ENCODE measurements at regions not wholly inside any gene's neighbourhood (a gene's known extent, or its start where the extent isn't known, plus 50 kb on each side); places are given as distances from the start of the nearest gene placed in this dataset.

DNA sequence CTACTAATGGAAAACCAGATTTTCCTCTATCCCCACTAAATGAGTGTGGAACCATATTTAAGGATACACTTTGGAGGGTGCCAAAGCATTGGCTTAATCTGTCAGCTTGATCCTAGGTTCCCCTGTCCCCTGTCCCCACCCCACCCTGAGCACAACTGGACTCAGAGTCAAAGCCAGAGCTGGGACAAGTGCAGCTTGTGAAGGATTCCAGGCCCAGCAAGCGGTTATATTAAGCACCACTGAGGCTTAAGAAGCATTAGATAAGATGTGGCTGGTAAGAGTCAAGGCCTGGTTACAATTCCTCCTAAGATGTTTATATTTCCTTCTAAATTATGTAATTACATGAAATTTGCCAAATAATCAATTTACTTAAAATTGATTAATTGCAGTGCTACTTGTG lies 350.0 kb upstream of the GATB start:
- Histone ChIP-seq H3K9me3 (ENCODE audit: control insufficient read depth in 2 of 2, low read length in 2 of 2) (no peaks in the 10 kb centered on the region), H3K4me3 (ENCODE audit: low read length in 2 of 2) (no peak overlapping the region), H3K27ac (ENCODE audit: low read depth in 2 of 2, low read length in 2 of 2) (no peak overlapping the region), H3K36me3 (ENCODE audit: control insufficient read depth in 2 of 2, insufficient read depth in 2 of 2, low read length in 2 of 2) (no peaks in the 10 kb centered on the region), H3K4me1 (ENCODE audit: control insufficient read depth in 2 of 2, insufficient read depth in 2 of 2, low read length in 2 of 2) (peaks cover 3% of the 10 kb centered on the region in 2 donors), H3K27me3 (ENCODE audit: control insufficient read depth in 2 of 2, insufficient read depth in 2 of 2, low read length in 2 of 2) (no peaks in the 10 kb centered on the region), H3K9ac (ENCODE audit: low read depth in 1 of 2, low read length in 2 of 2) (no peak overlapping the region)

DNA sequence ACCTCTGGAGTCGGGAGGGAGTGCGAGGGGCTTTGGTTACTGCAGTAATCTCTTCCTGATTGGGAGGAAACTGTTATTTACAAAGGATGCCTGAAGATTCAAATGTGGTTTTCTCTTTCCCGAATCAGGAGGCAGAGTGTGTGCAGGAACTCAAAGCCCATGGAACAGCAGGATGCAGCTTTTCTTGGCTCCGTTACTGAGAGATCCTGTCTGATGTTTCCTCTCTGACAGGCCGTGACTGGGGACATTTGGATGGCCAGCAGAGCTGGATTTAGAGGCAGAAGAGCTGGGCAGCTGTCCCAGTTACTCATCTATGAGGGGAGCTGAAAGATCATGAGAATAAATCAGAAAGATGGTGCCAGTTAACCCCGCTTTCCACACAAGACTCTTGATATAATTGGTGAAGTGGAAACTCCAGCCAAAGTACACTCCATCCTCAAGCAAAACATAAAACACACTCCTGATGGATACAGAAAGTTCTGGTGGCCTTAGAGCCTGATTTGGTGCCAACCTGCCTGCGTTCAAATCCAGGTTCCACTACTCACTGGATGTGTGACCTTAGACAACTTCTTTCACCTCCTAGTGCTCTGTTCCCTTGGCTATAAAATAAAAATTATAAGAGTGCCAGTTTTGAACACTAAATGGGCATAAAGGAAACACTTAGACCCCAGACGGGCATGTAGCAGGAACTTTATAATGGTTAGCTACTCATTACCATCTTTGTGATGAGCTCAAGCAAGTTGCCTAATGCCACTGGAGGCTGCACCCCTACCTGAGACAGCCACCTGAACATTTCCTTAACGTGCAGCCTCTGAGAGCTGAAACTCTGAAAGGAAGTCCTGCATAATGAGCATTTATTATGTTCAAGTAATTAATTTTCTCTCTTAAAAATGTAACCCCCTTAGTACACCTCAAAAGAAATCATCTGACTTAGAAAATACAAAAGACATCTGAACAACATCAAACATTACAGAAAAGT lies 349.0 kb upstream of the GATB start:
- no peaks in the 10 kb centered on the region for H3K9me3 ChIP-seq (ENCODE audit: control insufficient read depth in 2 of 2, low read length in 2 of 2)
- peaks cover 3% of the 10 kb centered on the region in 2 donors for H3K4me1 ChIP-seq (ENCODE audit: control insufficient read depth in 2 of 2, insufficient read depth in 2 of 2, low read length in 2 of 2)
- H3K4me3 ChIP-seq (ENCODE audit: low read length in 2 of 2), result no peak overlapping the region
- no peaks in the 10 kb centered on the region for H3K36me3 ChIP-seq (ENCODE audit: control insufficient read depth in 2 of 2, insufficient read depth in 2 of 2, low read length in 2 of 2)
- H3K27me3 ChIP-seq (ENCODE audit: control insufficient read depth in 2 of 2, insufficient read depth in 2 of 2, low read length in 2 of 2), result no peaks in the 10 kb centered on the region
- no peak overlapping the region for H3K9ac ChIP-seq (ENCODE audit: low read depth in 1 of 2, low read length in 2 of 2)
- no peak overlapping the region for H3K27ac ChIP-seq (ENCODE audit: low read depth in 2 of 2, low read length in 2 of 2)

DNA sequence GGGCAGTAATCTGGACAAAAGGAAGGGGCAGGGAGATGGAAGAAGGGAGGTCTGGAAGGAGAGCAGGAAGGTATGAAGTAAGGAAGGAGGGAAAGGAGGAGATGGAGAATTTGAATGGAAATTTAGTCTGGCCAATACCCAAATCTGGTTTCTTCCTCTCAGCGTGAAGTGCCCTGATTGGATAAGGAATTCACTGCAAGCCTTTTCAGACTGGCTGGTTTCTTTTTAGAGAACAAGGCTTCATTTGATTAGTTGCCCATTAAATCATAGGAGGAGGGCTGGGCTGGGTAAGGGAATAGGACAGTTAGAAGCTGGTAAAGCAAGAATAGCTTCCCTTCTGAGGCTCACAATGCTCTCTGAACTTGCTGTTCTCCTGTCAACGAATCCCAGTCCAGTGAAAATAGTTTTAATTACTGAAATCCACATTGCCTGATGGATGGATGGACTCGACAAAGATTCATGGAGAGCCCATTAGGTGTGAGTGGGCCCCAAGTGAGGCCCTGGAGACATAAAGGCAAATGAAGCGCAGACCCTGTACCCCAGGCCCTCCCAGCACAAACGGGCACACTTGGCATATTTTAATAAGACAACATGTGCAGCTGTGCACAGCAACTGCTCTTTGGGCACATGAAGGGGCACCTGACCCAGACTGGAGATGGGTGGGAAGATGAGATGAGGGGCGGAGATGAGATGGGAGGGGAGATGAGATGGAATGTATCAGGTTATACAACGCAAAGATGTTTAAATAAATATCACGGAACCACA lies 347.1 kb upstream of the GATB start:
- Histone ChIP-seq H3K27ac (ENCODE audit: low read depth in 2 of 2, low read length in 2 of 2) (no peak overlapping the region), H3K9me3 (ENCODE audit: control insufficient read depth in 2 of 2, low read length in 2 of 2) (no peaks in the 10 kb centered on the region), H3K36me3 (ENCODE audit: control insufficient read depth in 2 of 2, insufficient read depth in 2 of 2, low read length in 2 of 2) (no peaks in the 10 kb centered on the region), H3K4me1 (ENCODE audit: control insufficient read depth in 2 of 2, insufficient read depth in 2 of 2, low read length in 2 of 2) (peaks cover 3% of the 10 kb centered on the region in 2 donors), H3K9ac (ENCODE audit: low read depth in 1 of 2, low read length in 2 of 2) (no peak overlapping the region), H3K4me3 (ENCODE audit: low read length in 2 of 2) (no peak overlapping the region), H3K27me3 (ENCODE audit: control insufficient read depth in 2 of 2, insufficient read depth in 2 of 2, low read length in 2 of 2) (no peaks in the 10 kb centered on the region)

DNA sequence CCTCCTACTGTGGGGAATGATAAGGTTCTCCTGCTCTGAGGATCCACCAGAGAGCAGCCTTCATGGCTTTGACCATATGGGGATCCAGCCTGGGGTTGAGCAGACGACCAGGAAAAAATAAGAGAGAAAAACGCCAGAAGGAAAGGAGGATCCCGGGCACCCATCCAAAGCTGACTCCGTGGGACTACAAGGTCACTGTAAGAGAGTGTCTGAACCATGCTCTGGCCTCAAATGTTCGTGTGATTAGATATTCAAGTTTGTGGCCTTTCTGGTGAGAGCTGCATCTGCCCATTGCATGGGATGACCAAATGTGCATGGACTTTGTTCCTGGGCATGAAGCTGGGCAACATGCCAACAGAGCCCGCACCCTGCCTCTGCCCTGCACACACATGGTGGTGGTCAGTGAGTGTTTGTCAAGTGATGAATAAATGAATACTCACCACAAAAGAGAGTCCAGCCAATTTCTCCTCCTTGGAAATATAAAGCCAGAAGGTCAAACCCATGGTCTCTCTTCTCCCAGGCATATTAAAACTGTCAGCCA lies 346.0 kb upstream of the GATB start:
- H3K27ac ChIP-seq (ENCODE audit: low read depth in 2 of 2, low read length in 2 of 2), result peak overlapping the region; percentile 2 to 48
- H3K4me3 ChIP-seq (ENCODE audit: low read length in 2 of 2), result no peak overlapping the region
- no peaks in the 10 kb centered on the region for H3K27me3 ChIP-seq (ENCODE audit: control insufficient read depth in 2 of 2, insufficient read depth in 2 of 2, low read length in 2 of 2)
- H3K9ac ChIP-seq (ENCODE audit: low read depth in 1 of 2, low read length in 2 of 2), result no peak overlapping the region
- H3K36me3 ChIP-seq (ENCODE audit: control insufficient read depth in 2 of 2, insufficient read depth in 2 of 2, low read length in 2 of 2), result no peaks in the 10 kb centered on the region
- H3K9me3 ChIP-seq (ENCODE audit: control insufficient read depth in 2 of 2, low read length in 2 of 2), result no peaks in the 10 kb centered on the region
- peaks cover 3% of the 10 kb centered on the region in 2 donors for H3K4me1 ChIP-seq (ENCODE audit: control insufficient read depth in 2 of 2, insufficient read depth in 2 of 2, low read length in 2 of 2)

DNA sequence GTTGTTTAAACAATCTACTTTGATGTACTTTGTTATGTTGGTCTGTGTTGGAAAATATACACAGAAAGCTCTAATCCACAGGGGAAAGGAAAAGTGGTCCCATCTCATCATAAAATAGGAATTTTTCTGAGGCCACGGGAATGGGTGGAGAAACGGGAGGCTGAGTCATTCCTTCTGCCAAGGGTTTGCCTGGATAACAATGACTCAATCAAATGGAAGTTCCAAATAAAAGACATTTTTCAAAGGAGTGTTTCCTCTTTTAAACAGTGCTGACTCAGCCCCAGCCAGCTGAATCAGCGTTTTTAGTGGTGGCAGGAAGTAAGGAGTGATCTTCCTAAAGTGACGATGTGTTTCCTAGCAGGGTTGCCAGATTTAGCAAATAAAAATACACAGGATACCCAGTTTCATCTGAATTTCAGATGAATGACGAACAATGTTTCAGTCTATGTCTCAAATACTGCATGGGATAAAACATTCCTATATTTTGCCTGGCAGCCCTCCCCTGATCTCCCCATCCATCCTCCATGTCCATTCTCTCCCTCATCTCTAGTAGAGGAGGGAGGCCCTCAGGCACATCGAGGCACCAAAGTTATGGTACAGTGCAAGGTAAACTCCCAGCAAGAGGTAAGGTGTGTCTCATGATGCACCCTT lies 345.4 kb upstream of the GATB start:
- no peaks in the 10 kb centered on the region for H3K9me3 ChIP-seq (ENCODE audit: control insufficient read depth in 2 of 2, low read length in 2 of 2)
- no peaks in the 10 kb centered on the region for H3K36me3 ChIP-seq (ENCODE audit: control insufficient read depth in 2 of 2, insufficient read depth in 2 of 2, low read length in 2 of 2)
- no peak overlapping the region for H3K4me3 ChIP-seq (ENCODE audit: low read length in 2 of 2)
- H3K27me3 ChIP-seq (ENCODE audit: control insufficient read depth in 2 of 2, insufficient read depth in 2 of 2, low read length in 2 of 2), result no peaks in the 10 kb centered on the region
- no peak overlapping the region for H3K9ac ChIP-seq (ENCODE audit: low read depth in 1 of 2, low read length in 2 of 2)
- H3K27ac ChIP-seq (ENCODE audit: low read depth in 2 of 2, low read length in 2 of 2), result peak overlapping the region; percentile 23 to 48
- peaks cover 3% of the 10 kb centered on the region in 2 donors for H3K4me1 ChIP-seq (ENCODE audit: control insufficient read depth in 2 of 2, insufficient read depth in 2 of 2, low read length in 2 of 2)

DNA sequence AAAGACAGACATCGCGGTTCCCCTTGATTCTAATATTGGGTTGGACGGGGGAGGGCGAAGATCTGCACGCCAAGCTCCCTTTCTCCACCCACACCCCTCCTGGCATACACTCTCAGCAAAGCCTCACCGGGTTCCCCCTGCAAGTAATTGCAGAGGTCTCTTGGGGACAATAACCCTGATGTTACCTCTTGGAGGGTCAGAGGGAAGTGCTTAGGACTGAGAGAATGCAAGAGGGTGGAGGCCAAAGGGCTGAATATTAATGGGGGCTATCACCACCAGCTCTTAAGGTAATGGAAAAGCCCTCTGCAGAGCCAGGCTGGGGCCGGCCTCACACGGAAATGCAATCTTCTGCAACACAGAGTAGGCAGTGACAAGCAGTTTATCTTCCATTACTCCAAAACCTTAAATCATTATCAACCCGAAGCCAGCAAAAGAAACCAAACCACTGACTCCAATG lies 344.1 kb upstream of the GATB start:
- Histone ChIP-seq H3K9ac (ENCODE audit: low read depth in 1 of 2, low read length in 2 of 2) (no peak overlapping the region), H3K27me3 (ENCODE audit: control insufficient read depth in 2 of 2, insufficient read depth in 2 of 2, low read length in 2 of 2) (no peaks in the 10 kb centered on the region), H3K27ac (ENCODE audit: low read depth in 2 of 2, low read length in 2 of 2) (no peak overlapping the region), H3K9me3 (ENCODE audit: control insufficient read depth in 2 of 2, low read length in 2 of 2) (no peaks in the 10 kb centered on the region), H3K36me3 (ENCODE audit: control insufficient read depth in 2 of 2, insufficient read depth in 2 of 2, low read length in 2 of 2) (no peaks in the 10 kb centered on the region), H3K4me1 (ENCODE audit: control insufficient read depth in 2 of 2, insufficient read depth in 2 of 2, low read length in 2 of 2) (peaks cover 6 to 9% of the 10 kb centered on the region in 2 donors), H3K4me3 (ENCODE audit: low read length in 2 of 2) (no peak overlapping the region)

DNA sequence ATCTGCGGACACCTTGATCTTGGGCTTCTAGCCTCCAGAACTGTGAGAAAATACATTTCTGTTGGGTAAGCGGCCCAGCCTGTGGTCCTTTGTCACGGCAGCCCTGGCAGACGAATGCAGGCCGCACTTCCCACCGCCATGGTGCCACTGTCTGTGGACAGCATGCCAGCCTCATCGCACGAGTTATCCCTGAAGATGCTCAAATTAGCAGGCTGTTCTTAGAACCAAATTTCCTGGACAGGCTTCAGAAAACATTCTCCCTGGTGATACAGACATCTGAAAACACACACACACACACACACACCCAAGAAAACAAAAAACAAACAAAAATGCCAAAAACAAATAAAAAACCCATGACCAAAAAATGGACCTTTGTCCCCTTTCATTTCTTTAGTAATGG lies 343.5 kb upstream of the GATB start:
- no peak overlapping the region for H3K27ac ChIP-seq (ENCODE audit: low read depth in 2 of 2, low read length in 2 of 2)
- no peaks in the 10 kb centered on the region for H3K27me3 ChIP-seq (ENCODE audit: control insufficient read depth in 2 of 2, insufficient read depth in 2 of 2, low read length in 2 of 2)
- H3K4me1 ChIP-seq (ENCODE audit: control insufficient read depth in 2 of 2, insufficient read depth in 2 of 2, low read length in 2 of 2), result peaks cover 6 to 9% of the 10 kb centered on the region in 2 donors
- no peaks in the 10 kb centered on the region for H3K9me3 ChIP-seq (ENCODE audit: control insufficient read depth in 2 of 2, low read length in 2 of 2)
- H3K36me3 ChIP-seq (ENCODE audit: control insufficient read depth in 2 of 2, insufficient read depth in 2 of 2, low read length in 2 of 2), result no peaks in the 10 kb centered on the region
- H3K4me3 ChIP-seq (ENCODE audit: low read length in 2 of 2), result no peak overlapping the region
- no peak overlapping the region for H3K9ac ChIP-seq (ENCODE audit: low read depth in 1 of 2, low read length in 2 of 2)

DNA sequence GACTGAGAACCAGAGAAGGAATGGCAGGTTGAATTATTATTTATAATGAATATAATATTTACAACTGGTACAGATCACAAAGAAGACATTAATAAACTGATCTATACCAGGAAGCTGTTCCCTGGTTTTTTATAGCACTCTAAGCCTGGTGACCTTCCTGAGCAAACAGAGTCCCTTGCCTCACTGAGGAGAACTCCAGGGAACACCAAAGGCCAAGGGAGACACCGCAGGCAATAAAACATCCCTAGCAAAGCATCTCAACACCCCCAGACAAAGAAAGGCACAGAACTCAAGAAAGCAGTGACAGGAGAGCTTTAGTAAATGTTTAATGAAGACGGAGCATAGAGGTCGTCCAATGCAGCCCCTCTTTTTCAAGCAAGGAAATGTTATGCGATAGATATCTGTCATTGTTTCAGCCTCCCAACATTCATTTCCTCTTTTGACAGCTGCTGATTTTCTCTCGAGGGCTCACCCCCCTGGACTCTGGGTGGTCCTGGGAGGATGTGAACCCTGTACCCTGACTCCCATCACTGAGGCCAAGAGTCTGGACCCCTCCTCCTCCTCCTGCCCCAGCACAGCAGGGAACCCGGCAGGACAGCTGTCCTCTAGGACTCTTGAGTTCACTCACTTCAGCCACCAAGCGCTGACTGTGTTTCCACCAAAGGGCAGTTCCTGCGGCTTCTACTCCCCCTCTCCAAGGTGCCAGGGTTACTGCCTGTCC lies 342.5 kb upstream of the GATB start:
- no peak overlapping the region for H3K27ac ChIP-seq (ENCODE audit: low read depth in 2 of 2, low read length in 2 of 2)

DNA sequence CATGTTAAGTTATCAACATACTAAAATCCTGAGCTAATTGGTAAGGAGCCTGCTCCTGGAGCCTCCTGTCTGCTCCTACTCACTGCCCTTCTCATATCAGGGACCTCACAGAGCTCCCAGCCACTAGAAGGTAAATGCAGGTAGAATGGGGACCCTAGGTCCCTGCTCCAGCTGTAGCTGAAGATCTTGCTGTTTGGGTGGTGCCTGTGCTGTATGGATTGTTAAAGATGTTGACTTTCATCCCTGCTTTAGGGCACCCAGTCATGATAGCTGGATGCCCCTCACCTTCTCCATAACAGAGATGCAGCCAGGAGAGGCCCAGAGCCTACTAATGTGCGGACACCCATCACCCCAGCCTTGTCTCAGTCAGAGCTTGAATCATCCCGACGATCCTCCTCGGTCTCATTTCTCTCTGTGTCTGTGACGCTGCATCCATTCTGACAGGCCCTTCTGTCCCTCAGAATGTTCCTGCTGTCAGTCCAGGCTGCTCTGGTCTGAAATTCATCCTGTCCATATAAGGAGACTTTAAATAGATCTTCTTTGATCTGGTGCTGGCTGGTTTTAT lies 341.7 kb upstream of the GATB start:
- H3K27me3 ChIP-seq (ENCODE audit: control insufficient read depth in 2 of 2, insufficient read depth in 2 of 2, low read length in 2 of 2), result no peaks in the 10 kb centered on the region
- H3K36me3 ChIP-seq (ENCODE audit: control insufficient read depth in 2 of 2, insufficient read depth in 2 of 2, low read length in 2 of 2), result no peaks in the 10 kb centered on the region
- peaks cover 6 to 9% of the 10 kb centered on the region in 2 donors for H3K4me1 ChIP-seq (ENCODE audit: control insufficient read depth in 2 of 2, insufficient read depth in 2 of 2, low read length in 2 of 2)
- H3K27ac ChIP-seq (ENCODE audit: low read depth in 2 of 2, low read length in 2 of 2), result no peak overlapping the region
- H3K4me3 ChIP-seq (ENCODE audit: low read length in 2 of 2), result no peak overlapping the region
- H3K9me3 ChIP-seq (ENCODE audit: control insufficient read depth in 2 of 2, low read length in 2 of 2), result no peaks in the 10 kb centered on the region
- no peak overlapping the region for H3K9ac ChIP-seq (ENCODE audit: low read depth in 1 of 2, low read length in 2 of 2)

More for the DNA sequence above, 342.5 kb upstream of the GATB start:
- Histone ChIP-seq H3K27me3 (ENCODE audit: control insufficient read depth in 2 of 2, insufficient read depth in 2 of 2, low read length in 2 of 2) (no peaks in the 10 kb centered on the region), H3K9me3 (ENCODE audit: control insufficient read depth in 2 of 2, low read length in 2 of 2) (no peaks in the 10 kb centered on the region), H3K4me1 (ENCODE audit: control insufficient read depth in 2 of 2, insufficient read depth in 2 of 2, low read length in 2 of 2) (peaks cover 6 to 9% of the 10 kb centered on the region in 2 donors), H3K36me3 (ENCODE audit: control insufficient read depth in 2 of 2, insufficient read depth in 2 of 2, low read length in 2 of 2) (no peaks in the 10 kb centered on the region), H3K9ac (ENCODE audit: low read depth in 1 of 2, low read length in 2 of 2) (no peak overlapping the region), H3K4me3 (ENCODE audit: low read length in 2 of 2) (no peak overlapping the region)
